ENCODE measurements at regions not wholly inside any gene's neighbourhood (a gene's known extent, or its start where the extent isn't known, plus 50 kb on each side); places are given as distances from the start of the nearest gene placed in this dataset.
"Not testable (repeated sequence)": the region's sequence is repeated elsewhere in the genome, so short reads cannot be mapped to it uniquely, and the experiment has no call there.

- ChIA-PET POLR2A (no interaction called here), CTCF (no interaction called here)
- Mint-ChIP-seq H3K9me3 (no peaks in the 10 kb centered on the region), H3K4me3 (no peak overlapping the region), H3K36me3 (ENCODE audit: low read depth) (no peaks in the 10 kb centered on the region), H3K27ac (no peak overlapping the region), H3K27me3 (no peaks in the 10 kb centered on the region), H3K4me1 (no peaks in the 10 kb centered on the region)
- DNase-seq, result no peak
These were observed 396.7 kb downstream of the TNS3 start for GRCh38 chr7:47185170-47185569.

GRCh38 chr7:47183862-47184590, 397.9 kb downstream of the TNS3 start:
- no peak overlapping the region for H3K4me3 Mint-ChIP-seq

GRCh38 chr7:47181746-47182361, 400.1 kb downstream of the TNS3 start:
- H3K9me3 Mint-ChIP-seq, result no peaks in the 10 kb centered on the region
- POLR2A ChIA-PET, result no interaction called here
- no peak overlapping the region for H3K27ac Mint-ChIP-seq
- no peak for DNase-seq
- CTCF ChIA-PET, result interaction anchor here (0.6 kb wide), 1 partner anchor 907 kb away, joined by 3 read pairs; no protein-coding TSS in a partner anchor
- no peaks in the 10 kb centered on the region for H3K27me3 Mint-ChIP-seq
- no peaks in the 10 kb centered on the region for H3K36me3 Mint-ChIP-seq (ENCODE audit: low read depth)
- no peak overlapping the region for H3K4me3 Mint-ChIP-seq
- H3K4me1 Mint-ChIP-seq, result no peaks in the 10 kb centered on the region

More at GRCh38 chr7:47183862-47184590, 397.9 kb downstream of the TNS3 start:
- Mint-ChIP-seq H3K36me3 (ENCODE audit: low read depth) (no peaks in the 10 kb centered on the region), H3K9me3 (no peaks in the 10 kb centered on the region), H3K27ac (no peak overlapping the region), H3K27me3 (no peaks in the 10 kb centered on the region), H3K4me1 (no peaks in the 10 kb centered on the region)
- CTCF ChIA-PET, result no interaction called here
- POLR2A ChIA-PET, result no interaction called here
- no peak for DNase-seq

- ChIA-PET POLR2A (no interaction called here), CTCF (no interaction called here)
- no peaks in the 10 kb centered on the region for H3K27me3 Mint-ChIP-seq
- H3K27ac Mint-ChIP-seq, result no peak overlapping the region
- DNase-seq, result no peak
- no peak overlapping the region for H3K4me3 Mint-ChIP-seq
- no peaks in the 10 kb centered on the region for H3K9me3 Mint-ChIP-seq
- H3K36me3 Mint-ChIP-seq (ENCODE audit: low read depth), result no peaks in the 10 kb centered on the region
- no peaks in the 10 kb centered on the region for H3K4me1 Mint-ChIP-seq
These were observed 401.4 kb downstream of the TNS3 start for GRCh38 chr7:47180516-47180826.

- ChIA-PET POLR2A (no interaction called here), CTCF (interaction anchor here (0.6 kb wide), 1 partner anchor 9 kb away, joined by 4 read pairs; no protein-coding TSS in a partner anchor)
- Mint-ChIP-seq H3K27ac (no peak overlapping the region), H3K27me3 (no peaks in the 10 kb centered on the region), H3K36me3 (ENCODE audit: low read depth) (no peaks in the 10 kb centered on the region), H3K4me3 (no peak overlapping the region), H3K9me3 (no peaks in the 10 kb centered on the region), H3K4me1 (no peaks in the 10 kb centered on the region)
- DNase-seq, result no peak
These were observed 401.9 kb downstream of the TNS3 start for GRCh38 chr7:47179812-47180515.

GRCh38 chr7:47172602-47173539, 409.0 kb downstream of the TNS3 start:
- H3K4me3 Mint-ChIP-seq; H3K27ac Mint-ChIP-seq; POLR2A ChIA-PET; H3K36me3 Mint-ChIP-seq (ENCODE audit: low read depth); DNase-seq; CTCF ChIA-PET; H3K9me3 Mint-ChIP-seq; H3K27me3 Mint-ChIP-seq; H3K4me1 Mint-ChIP-seq: not testable (repeated sequence)

GRCh38 chr7:47170516-47170915, 411.4 kb downstream of the TNS3 start:
- no peaks in the 10 kb centered on the region for H3K27me3 Mint-ChIP-seq
- H3K36me3 Mint-ChIP-seq (ENCODE audit: low read depth), result no peaks in the 10 kb centered on the region
- POLR2A ChIA-PET, result no interaction called here
- H3K9me3 Mint-ChIP-seq, result no peaks in the 10 kb centered on the region
- no peak overlapping the region for H3K4me3 Mint-ChIP-seq
- no peak for DNase-seq
- H3K27ac Mint-ChIP-seq, result no peak overlapping the region
- CTCF ChIA-PET, result interaction anchor here (0.8 kb wide), 1 partner anchor 9 kb away, joined by 4 read pairs; no protein-coding TSS in a partner anchor
- no peaks in the 10 kb centered on the region for H3K4me1 Mint-ChIP-seq

- CTCF ChIA-PET, result no interaction called here
- no peak for DNase-seq
- Mint-ChIP-seq H3K27ac (no peak overlapping the region), H3K4me3 (no peak overlapping the region), H3K27me3 (no peaks in the 10 kb centered on the region), H3K9me3 (no peaks in the 10 kb centered on the region), H3K36me3 (ENCODE audit: low read depth) (no peaks in the 10 kb centered on the region), H3K4me1 (no peaks in the 10 kb centered on the region)
- POLR2A ChIA-PET, result no interaction called here
These were observed 427.1 kb downstream of the TNS3 start for GRCh38 chr7:47154791-47155190.

GRCh38 chr7:47153576-47153975, 428.3 kb downstream of the TNS3 start:
- Mint-ChIP-seq H3K27ac (no peak overlapping the region), H3K36me3 (ENCODE audit: low read depth) (no peaks in the 10 kb centered on the region), H3K27me3 (no peaks in the 10 kb centered on the region), H3K4me1 (no peaks in the 10 kb centered on the region), H3K9me3 (no peaks in the 10 kb centered on the region), H3K4me3 (no peak overlapping the region)
- POLR2A ChIA-PET, result no interaction called here
- CTCF ChIA-PET, result interaction anchor here (0.6 kb wide), 1 partner anchor 121 kb away, joined by 3 read pairs; no protein-coding TSS in a partner anchor
- no peak for DNase-seq

- Mint-ChIP-seq H3K4me1 (no peaks in the 10 kb centered on the region), H3K27me3 (no peaks in the 10 kb centered on the region), H3K36me3 (ENCODE audit: low read depth) (no peaks in the 10 kb centered on the region), H3K4me3 (no peak overlapping the region), H3K9me3 (no peaks in the 10 kb centered on the region), H3K27ac (no peak overlapping the region)
- CTCF ChIA-PET, result no interaction called here
- POLR2A ChIA-PET, result no interaction called here
- no peak for DNase-seq
These were observed 428.9 kb downstream of the TNS3 start for GRCh38 chr7:47153058-47153457.

- ChIA-PET CTCF (interaction anchor here (0.6 kb wide), 1 partner anchor 349 kb away, joined by 3 read pairs; no protein-coding TSS in a partner anchor), POLR2A (no interaction called here)
- DNase-seq, result no peak
- Mint-ChIP-seq H3K4me3 (no peak overlapping the region), H3K27me3 (no peaks in the 10 kb centered on the region), H3K4me1 (no peaks in the 10 kb centered on the region), H3K36me3 (ENCODE audit: low read depth) (no peaks in the 10 kb centered on the region), H3K9me3 (no peaks in the 10 kb centered on the region), H3K27ac (no peak overlapping the region)
These were observed 429.6 kb downstream of the TNS3 start for GRCh38 chr7:47152307-47152706.

GRCh38 chr7:47150497-47151260, 431.2 kb downstream of the TNS3 start:
- DNase-seq, result no peak
- CTCF ChIA-PET, result no interaction called here
- Mint-ChIP-seq H3K36me3 (ENCODE audit: low read depth) (no peaks in the 10 kb centered on the region), H3K4me3 (no peak overlapping the region), H3K4me1 (no peaks in the 10 kb centered on the region), H3K27ac (no peak overlapping the region), H3K27me3 (no peaks in the 10 kb centered on the region), H3K9me3 (no peaks in the 10 kb centered on the region)
- POLR2A ChIA-PET, result no interaction called here

Measured in activated CD4-positive, alpha-beta T cell treated with anti-CD3 and anti-CD28 coated beads, Interleukin-2, amount 10 ng/mL, durations not matched to agents 7 days and 5 days (primary cell).